ENCODE measurements at regions not wholly inside any gene's neighbourhood (a gene's known extent, or its start where the extent isn't known, plus 50 kb on each side); places are given as distances from the start of the nearest gene placed in this dataset.

DNA sequence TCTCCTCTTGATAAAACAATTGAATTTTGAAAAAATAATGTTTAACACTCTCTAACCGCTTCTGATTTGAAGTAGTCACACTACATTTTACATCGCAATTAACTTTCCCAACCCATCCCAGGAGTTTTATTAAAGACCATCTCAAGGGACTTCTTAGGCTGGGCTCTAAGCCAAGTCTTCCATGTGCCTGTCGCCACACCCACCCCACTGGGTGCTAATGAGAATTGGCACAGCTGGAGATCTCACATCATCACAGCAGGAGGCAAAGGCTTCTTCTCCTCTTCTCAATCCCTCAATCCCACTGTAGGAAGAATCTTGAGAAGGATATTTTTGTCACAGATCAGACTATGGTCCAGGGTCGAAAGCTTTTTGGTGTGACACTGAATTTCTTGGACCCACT lies 328.9 kb downstream of the NUF2 start:
- Mint-ChIP-seq H3K27ac (no peak overlapping the region), H3K9me3 (ENCODE audit: insufficient read depth) (peaks cover 8% of the 10 kb centered on the region), H3K36me3 (ENCODE audit: low read depth) (no peaks in the 10 kb centered on the region), H3K4me1 (ENCODE audit: low read depth) (no peaks in the 10 kb centered on the region), H3K27me3 (ENCODE audit: low read depth) (no peaks in the 10 kb centered on the region), H3K4me3 (no peak overlapping the region)
- ChIA-PET CTCF (no interaction called here), POLR2A (no interaction called here)
- DNase-seq (no peak), ATAC-seq (no peak)

DNA sequence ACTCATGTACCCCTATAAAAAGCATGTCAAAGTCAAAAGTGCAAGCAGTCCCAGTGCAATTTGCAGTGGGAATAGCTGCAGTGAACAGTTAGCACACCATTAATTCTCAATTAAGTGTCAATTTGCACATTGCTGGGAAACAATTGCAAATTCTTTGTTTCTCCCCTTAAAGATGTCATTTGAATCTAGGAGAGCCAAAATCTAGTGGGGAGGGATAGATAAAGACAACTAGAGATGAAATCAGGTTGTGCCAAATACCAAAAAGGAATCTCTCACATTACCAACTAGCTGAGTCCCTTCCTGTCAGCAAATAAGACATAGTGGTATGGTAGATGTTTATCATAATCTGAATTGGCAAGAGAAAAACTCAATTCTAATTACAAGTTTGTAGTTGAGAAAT lies 330.7 kb downstream of the NUF2 start:
- POLR2A ChIA-PET, result no interaction called here
- no peak overlapping the region for H3K27ac Mint-ChIP-seq
- H3K27me3 Mint-ChIP-seq (ENCODE audit: low read depth), result no peaks in the 10 kb centered on the region
- no peaks in the 10 kb centered on the region for H3K36me3 Mint-ChIP-seq (ENCODE audit: low read depth)
- CTCF ChIA-PET, result no interaction called here
- H3K9me3 Mint-ChIP-seq (ENCODE audit: insufficient read depth), result no peaks in the 10 kb centered on the region
- no peak overlapping the region for H3K4me3 Mint-ChIP-seq
- no peak for DNase-seq
- no peaks in the 10 kb centered on the region for H3K4me1 Mint-ChIP-seq (ENCODE audit: low read depth)
- ATAC-seq, result no peak

DNA sequence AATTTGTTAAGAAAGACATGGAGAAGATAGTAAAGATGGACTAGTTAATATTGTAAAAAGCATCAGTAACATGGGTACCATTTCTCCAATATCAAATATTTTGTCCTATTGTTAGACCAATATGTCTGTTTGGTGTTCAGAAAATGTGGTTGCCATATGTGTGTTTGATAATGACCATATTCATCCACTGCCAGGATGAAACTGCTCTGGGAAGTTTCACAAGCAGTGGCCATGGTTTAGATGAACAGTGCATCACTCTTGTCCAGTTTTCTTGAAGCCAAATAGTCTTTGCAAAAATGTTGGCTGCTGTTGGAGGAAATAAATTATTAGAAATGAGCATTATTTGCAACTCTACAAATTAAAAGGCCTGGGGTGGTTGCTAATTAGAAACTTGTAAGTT lies 333.8 kb downstream of the NUF2 start:
- H3K4me3 Mint-ChIP-seq, result no peak overlapping the region
- no peak for DNase-seq
- H3K27ac Mint-ChIP-seq, result no peak overlapping the region
- H3K4me1 Mint-ChIP-seq (ENCODE audit: low read depth), result no peaks in the 10 kb centered on the region
- H3K27me3 Mint-ChIP-seq (ENCODE audit: low read depth), result no peaks in the 10 kb centered on the region
- ChIA-PET CTCF (no interaction called here), POLR2A (no interaction called here)
- H3K36me3 Mint-ChIP-seq (ENCODE audit: low read depth), result no peaks in the 10 kb centered on the region
- ATAC-seq, result no peak
- no peaks in the 10 kb centered on the region for H3K9me3 Mint-ChIP-seq (ENCODE audit: insufficient read depth)

DNA sequence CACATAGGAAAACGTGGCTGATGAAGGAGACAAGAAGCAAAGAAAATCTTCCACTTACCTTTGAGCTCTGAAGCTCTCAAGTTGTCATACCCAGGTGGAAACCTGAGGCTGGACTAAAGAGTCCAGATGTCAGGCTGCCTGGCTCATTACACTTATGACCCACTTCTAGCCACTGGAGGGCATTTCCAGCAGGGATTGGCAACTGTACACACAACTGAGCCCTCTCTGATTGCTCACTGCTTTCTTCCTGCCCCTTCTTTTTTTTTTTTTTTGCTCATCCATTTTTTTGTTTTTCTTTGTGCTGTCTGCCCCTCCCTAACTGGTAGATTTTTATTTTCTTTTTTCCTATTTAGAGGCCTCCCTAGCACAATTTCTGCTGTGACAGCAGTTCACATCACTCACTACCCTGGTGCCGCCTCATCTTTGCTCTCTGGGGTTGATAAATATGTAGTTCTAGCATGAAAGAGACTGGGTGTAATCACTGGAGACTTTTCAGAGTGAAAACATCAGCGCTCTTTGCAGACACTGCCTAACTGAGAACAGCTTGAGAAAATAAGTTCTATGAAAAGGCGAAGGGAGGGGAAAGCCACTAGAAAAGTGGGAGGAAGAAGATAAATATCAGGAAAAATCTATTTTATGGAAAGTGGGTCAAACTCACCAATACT lies 334.5 kb downstream of the NUF2 start:
- H3K36me3 Mint-ChIP-seq (ENCODE audit: low read depth), result no peaks in the 10 kb centered on the region
- H3K4me3 Mint-ChIP-seq, result no peak overlapping the region
- ChIA-PET POLR2A (no interaction called here), CTCF (no interaction called here)
- no peaks in the 10 kb centered on the region for H3K27me3 Mint-ChIP-seq (ENCODE audit: low read depth)
- no peaks in the 10 kb centered on the region for H3K4me1 Mint-ChIP-seq (ENCODE audit: low read depth)
- no peak for DNase-seq
- H3K9me3 Mint-ChIP-seq (ENCODE audit: insufficient read depth), result no peaks in the 10 kb centered on the region
- ATAC-seq, result no peak
- no peak overlapping the region for H3K27ac Mint-ChIP-seq

DNA sequence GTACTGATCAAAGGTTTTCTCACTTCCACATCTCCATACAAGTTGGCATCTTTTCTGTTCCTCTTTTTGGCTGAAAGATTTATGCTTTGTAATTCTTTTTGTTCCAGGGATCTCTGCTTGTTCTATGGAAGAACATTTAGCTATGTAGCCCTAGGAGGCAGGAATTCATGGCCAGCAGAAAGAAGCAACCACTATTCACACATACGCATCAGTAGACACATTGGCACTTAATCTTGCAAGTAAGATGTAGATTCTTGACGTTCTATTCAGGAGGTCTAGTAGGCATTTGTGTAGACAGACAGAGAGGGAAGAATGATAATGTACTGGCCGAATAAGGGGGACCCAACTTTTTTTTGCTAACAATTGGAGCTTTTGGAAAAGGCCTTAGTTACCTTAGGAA lies 336.0 kb downstream of the NUF2 start:
- H3K4me3 Mint-ChIP-seq, result no peak overlapping the region

DNA sequence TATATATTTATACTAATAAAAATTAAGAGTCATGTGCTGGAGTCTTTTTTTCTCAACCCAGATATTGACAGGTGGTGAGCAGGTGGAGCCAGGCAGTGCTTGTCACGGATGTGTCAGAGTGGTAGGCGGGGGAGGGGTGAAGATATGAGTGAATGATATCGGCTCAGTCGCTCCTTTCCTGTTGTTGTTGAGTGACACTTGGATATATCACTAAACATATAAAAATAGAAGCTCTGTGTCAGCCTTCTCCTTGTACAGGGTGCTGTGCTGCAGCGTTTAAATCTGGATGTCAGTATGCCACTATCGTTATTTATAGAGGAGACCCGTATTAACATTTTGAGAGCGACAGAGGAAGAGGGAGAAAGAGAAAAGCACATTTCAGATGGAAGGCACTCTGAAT lies 339.6 kb downstream of the NUF2 start:
- no peaks in the 10 kb centered on the region for H3K4me1 Mint-ChIP-seq (ENCODE audit: low read depth)
- ATAC-seq, result no peak
- H3K27ac Mint-ChIP-seq, result no peak overlapping the region
- CTCF ChIA-PET, result no interaction called here
- no peak for DNase-seq
- POLR2A ChIA-PET, result no interaction called here
- no peaks in the 10 kb centered on the region for H3K9me3 Mint-ChIP-seq (ENCODE audit: insufficient read depth)
- H3K36me3 Mint-ChIP-seq (ENCODE audit: low read depth), result no peaks in the 10 kb centered on the region
- H3K4me3 Mint-ChIP-seq, result no peak overlapping the region
- H3K27me3 Mint-ChIP-seq (ENCODE audit: low read depth), result no peaks in the 10 kb centered on the region

More for the DNA sequence above, 336.0 kb downstream of the NUF2 start:
- Mint-ChIP-seq H3K27me3 (ENCODE audit: low read depth) (no peaks in the 10 kb centered on the region), H3K27ac (no peak overlapping the region), H3K4me1 (ENCODE audit: low read depth) (no peaks in the 10 kb centered on the region), H3K36me3 (ENCODE audit: low read depth) (no peaks in the 10 kb centered on the region), H3K9me3 (ENCODE audit: insufficient read depth) (no peaks in the 10 kb centered on the region)
- DNase-seq (no peak), ATAC-seq (no peak)
- ChIA-PET CTCF (no interaction called here), POLR2A (no interaction called here)

DNA sequence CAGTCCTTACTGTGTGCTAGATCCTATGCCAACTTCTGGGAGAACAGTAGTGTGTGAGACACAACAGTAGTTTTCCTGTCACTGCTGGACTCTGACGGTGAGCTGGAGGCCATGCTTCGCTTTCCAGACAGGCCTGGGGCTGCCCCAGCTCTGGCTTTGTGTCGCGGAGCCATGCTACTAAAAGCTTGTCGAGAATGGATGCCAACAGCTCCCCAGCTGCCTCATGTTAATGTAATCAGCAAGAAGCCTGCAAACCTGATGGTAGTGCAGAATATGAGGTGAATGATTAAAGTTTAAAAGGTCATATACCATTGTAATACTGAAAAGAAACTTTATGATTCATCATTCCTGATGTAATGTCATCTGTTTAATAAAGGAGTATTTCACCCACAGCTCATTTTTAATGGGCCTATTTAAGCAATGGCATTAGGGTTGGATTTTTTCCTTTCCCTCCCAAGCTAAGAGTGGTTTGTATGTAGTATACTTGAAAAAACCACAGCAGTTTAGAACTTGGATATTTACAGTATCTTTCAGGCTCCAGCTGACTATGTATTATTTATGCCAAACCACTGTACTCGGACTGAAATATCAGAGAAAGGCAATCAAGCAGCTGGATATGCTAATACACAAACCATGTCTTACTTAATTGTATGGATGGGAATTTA lies 343.0 kb downstream of the NUF2 start:
- DNase-seq (no peak), ATAC-seq (no peak)
- H3K27me3 Mint-ChIP-seq (ENCODE audit: low read depth), result no peaks in the 10 kb centered on the region
- H3K27ac Mint-ChIP-seq, result no peak overlapping the region
- CTCF ChIA-PET, result no interaction called here
- H3K4me1 Mint-ChIP-seq (ENCODE audit: low read depth), result no peaks in the 10 kb centered on the region
- no peak overlapping the region for H3K4me3 Mint-ChIP-seq
- no peaks in the 10 kb centered on the region for H3K36me3 Mint-ChIP-seq (ENCODE audit: low read depth)
- POLR2A ChIA-PET, result no interaction called here
- H3K9me3 Mint-ChIP-seq (ENCODE audit: insufficient read depth), result no peaks in the 10 kb centered on the region

DNA sequence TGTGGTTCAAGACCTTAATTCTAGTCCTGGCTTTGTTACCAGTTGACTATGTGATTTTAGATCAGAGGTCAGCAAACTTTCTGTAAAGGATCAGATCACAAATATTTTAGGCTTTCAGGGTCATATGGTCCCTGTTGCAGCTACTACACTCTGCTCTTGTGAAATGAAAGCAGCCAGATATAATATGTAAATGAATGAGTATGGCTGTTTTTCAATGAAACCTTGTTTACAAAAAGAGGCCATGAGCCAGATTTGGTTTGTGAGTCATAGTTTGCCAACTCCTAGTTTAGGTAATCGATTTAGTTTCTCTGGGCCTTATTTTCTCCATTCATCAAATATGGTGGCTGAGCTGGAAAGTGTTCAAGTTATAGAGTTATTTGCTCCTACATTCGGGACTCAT lies 346.7 kb downstream of the NUF2 start:
- ATAC-seq, result no peak
- Mint-ChIP-seq H3K36me3 (ENCODE audit: low read depth) (no peaks in the 10 kb centered on the region), H3K4me3 (no peak overlapping the region), H3K27me3 (ENCODE audit: low read depth) (no peaks in the 10 kb centered on the region), H3K4me1 (ENCODE audit: low read depth) (no peaks in the 10 kb centered on the region), H3K9me3 (ENCODE audit: insufficient read depth) (no peaks in the 10 kb centered on the region), H3K27ac (no peak overlapping the region)
- ChIA-PET CTCF (no interaction called here), POLR2A (no interaction called here)
- DNase-seq, result no peak

DNA sequence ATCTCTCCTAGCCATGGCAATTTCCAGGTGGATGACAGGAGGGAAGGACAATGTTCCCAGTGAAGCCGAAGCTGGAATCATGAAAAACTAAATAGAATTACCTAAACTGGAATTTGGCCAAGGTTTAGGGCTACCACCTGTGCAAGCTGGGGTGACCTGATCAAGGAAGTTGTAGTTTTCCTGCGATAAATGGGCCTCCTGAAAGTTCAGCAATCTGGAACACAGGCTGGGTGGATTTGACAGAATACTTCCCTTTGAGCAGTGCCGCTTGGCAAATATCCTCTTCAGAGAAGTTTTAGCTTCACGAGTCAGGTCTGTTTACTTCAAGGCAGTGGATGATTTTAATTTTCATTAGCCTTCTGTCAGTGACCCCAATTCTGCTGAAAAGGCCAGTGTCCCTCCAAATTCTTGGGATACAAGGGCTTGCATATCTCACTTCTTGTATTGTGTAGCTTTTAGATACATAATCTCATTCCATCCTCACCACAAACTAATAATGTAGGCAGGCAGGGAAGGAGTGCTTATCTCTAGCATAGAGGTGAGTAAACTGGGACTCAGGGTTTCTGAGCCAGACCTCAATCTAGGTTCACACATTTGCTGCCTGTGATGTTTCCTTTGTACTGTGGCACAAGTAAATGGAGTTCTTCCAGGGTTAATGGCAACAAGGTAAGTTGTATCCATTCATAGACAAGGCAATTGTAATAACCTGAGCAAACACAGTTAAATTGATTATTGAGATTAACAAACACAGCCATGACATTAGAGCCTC lies 349.4 kb downstream of the NUF2 start:
- no peaks in the 10 kb centered on the region for H3K36me3 Mint-ChIP-seq (ENCODE audit: low read depth)
- ATAC-seq, result no peak
- no peak for DNase-seq
- ChIA-PET CTCF (no interaction called here), POLR2A (no interaction called here)
- no peak overlapping the region for H3K27ac Mint-ChIP-seq
- H3K9me3 Mint-ChIP-seq (ENCODE audit: insufficient read depth), result no peaks in the 10 kb centered on the region
- H3K4me1 Mint-ChIP-seq (ENCODE audit: low read depth), result no peaks in the 10 kb centered on the region
- H3K4me3 Mint-ChIP-seq, result no peak overlapping the region
- no peaks in the 10 kb centered on the region for H3K27me3 Mint-ChIP-seq (ENCODE audit: low read depth)

DNA sequence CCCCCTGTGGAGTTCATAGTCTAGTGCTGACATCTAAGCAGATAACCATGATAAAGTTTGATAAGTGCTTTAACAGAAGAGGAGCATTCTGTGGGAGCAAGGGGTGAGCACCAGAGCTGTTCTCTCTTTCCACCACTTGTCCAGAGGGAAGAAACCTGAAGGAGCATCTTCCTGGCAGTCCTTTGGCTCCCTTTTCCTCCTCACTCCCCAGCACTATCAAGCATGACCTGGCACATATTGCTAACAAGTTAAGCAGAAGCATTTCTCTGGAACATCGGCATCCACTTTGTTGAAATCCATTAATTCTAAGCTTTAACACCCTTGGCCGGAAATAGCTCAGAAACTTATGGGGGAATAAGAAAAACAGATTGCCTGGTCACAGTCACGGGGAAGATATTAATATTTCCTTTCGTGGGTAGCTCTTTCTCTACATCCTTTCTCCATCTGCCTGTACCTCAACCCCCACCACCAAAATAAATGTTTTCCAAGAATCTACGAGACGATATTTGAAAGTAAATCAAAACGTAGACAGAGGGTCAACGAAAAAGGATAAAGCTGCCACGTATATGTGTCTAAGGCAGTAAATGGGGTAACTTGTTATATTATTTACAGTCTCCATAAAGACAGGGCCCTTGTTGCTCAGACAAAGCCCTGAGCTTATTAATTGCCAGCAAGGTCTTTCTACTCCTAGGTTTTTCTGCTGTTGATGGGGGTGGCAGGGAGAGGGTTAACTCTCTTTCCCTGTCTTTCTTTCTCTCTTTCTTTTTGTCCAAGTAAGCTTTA lies 351.4 kb downstream of the NUF2 start:
- H3K36me3 Mint-ChIP-seq (ENCODE audit: low read depth), result no peaks in the 10 kb centered on the region
- ChIA-PET POLR2A (no interaction called here), CTCF (no interaction called here)
- no peaks in the 10 kb centered on the region for H3K4me1 Mint-ChIP-seq (ENCODE audit: low read depth)
- no peak overlapping the region for H3K27ac Mint-ChIP-seq
- ATAC-seq (no peak), DNase-seq (no peak)
- H3K9me3 Mint-ChIP-seq (ENCODE audit: insufficient read depth), result peaks cover 4% of the 10 kb centered on the region
- H3K27me3 Mint-ChIP-seq (ENCODE audit: low read depth), result no peaks in the 10 kb centered on the region
- H3K4me3 Mint-ChIP-seq, result no peak overlapping the region

DNA sequence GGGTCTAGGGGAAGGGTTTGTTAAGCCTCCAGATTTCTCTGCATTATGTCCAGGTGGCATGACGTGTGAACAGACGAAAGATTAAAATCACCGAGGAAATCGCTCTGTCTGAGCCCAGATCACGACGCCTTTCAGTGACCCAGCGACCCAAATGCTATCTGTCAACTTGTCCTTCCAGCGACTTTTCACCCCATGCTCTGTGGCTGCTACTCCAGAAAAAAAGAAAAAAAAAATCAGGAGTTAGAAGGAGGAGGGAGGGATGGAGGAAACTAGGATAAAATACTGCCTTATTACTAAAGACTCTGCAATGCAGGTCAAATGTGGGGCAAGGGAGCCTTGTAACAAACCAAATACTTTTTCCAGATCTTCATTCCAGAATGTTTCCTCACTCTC lies 352.0 kb downstream of the NUF2 start:
- Mint-ChIP-seq H3K36me3 (ENCODE audit: low read depth) (no peaks in the 10 kb centered on the region), H3K9me3 (ENCODE audit: insufficient read depth) (peaks cover 7% of the 10 kb centered on the region), H3K27me3 (ENCODE audit: low read depth) (no peaks in the 10 kb centered on the region), H3K27ac (no peak overlapping the region), H3K4me1 (ENCODE audit: low read depth) (no peaks in the 10 kb centered on the region), H3K4me3 (no peak overlapping the region)
- ChIA-PET CTCF (no interaction called here), POLR2A (no interaction called here)
- ATAC-seq (no peak), DNase-seq (no peak)

DNA sequence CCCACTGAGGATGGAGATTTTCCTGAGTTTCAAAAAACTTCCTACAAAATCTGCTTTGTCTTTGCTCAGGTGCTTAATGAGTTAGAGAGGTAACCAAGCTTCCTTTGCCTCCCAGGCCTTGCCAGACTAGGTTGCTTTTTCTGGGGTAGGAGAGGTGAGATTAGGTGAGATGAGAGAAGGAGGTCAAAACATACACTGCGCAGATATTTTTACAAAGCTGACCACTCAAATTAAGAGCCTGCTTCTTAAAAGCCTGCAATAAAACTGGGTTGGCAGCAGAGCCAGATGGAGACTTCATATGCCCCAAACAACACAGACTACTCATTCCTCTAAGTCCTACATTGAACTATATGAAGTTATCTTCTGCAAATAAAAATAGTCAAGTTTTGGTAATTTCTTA lies 352.5 kb downstream of the NUF2 start:
- H3K4me3 Mint-ChIP-seq, result no peak overlapping the region
- H3K36me3 Mint-ChIP-seq (ENCODE audit: low read depth), result no peaks in the 10 kb centered on the region
- no peak overlapping the region for H3K27ac Mint-ChIP-seq
- ChIA-PET POLR2A (no interaction called here), CTCF (no interaction called here)
- no peak for DNase-seq
- H3K4me1 Mint-ChIP-seq (ENCODE audit: low read depth), result no peaks in the 10 kb centered on the region
- no peaks in the 10 kb centered on the region for H3K27me3 Mint-ChIP-seq (ENCODE audit: low read depth)
- peaks cover 10% of the 10 kb centered on the region for H3K9me3 Mint-ChIP-seq (ENCODE audit: insufficient read depth)
- ATAC-seq, result no peak

All from activated CD8-positive, alpha-beta T cell treated with anti-CD3 and anti-CD28 coated beads, Interleukin-2, amount 10 ng/mL, durations not matched to agents 7 days and 5 days (primary cell).